HCT116 (cell line): ENCODE measurements at regions not wholly inside any gene's neighbourhood (a gene's known extent, or its start where the extent isn't known, plus 50 kb on each side); places are given as distances from the start of the nearest gene placed in this dataset.

Experiments
- ATAC-seq: fragments of 200-7000 bp; cut with Tn5 transposase; 2 replicates; pipeline ENCODE4 v1.9.1; 2020; ENCODE audit warnings: mild to moderate bottlenecking, moderate library complexity
- BruUV-seq: library from RNA; stranded (reverse); fragments of 400-500 nt; replicated peaks from 2 replicates; lab custom pipeline; 2021; lab: Mats Ljungman, UMichigan
- CTCF ChIA-PET: fragments of 300-600 bp; sonication (Branson Sonifier 250); formaldehyde crosslinking; loops from one replicate; lab custom pipeline; 2021; ENCODE audit warnings: antibody characterized with exemption; lab: Charles Lee
- POLR2A ChIA-PET: fragments of 300-600, 350-600 bp; sonication (Branson Sonifier 250); formaldehyde crosslinking; loops from one replicate; lab custom pipeline; 2021; ENCODE audit warnings: antibody characterized with exemption; lab: Charles Lee
- RAD21 ChIA-PET, 2 experiments: fragments of 300-600 bp; sonication (Branson Sonifier 250); formaldehyde crosslinking; loops; one replicate each; lab custom pipeline; 2023; ENCODE audit warnings: low total read pairs in 2 of 2; ENCODE audit not compliant: uncharacterized antibody in 2 of 2, unreplicated experiment in 2 of 2, low non-redundant PET in 1 of 2; lab: Charles Lee
- DNase-seq: peaks from one replicate; pipeline ENCODE4 v3.0.0-alpha.2; 2010; ENCODE audit warnings: low read depth, low spot score
- H2AFZ ChIP-seq: fragments of 200-600 bp; shearing (Covaris generic), sonication (generic); 2 replicates; pipeline ENCODE4 v1.6.1; 2017; ENCODE audit warnings: low read depth, mixed run types, mixed read lengths, antibody characterized with exemption, low read length; ENCODE audit not compliant: poor library complexity, severe bottlenecking
- H3K27ac ChIP-seq: 2 replicates; pipeline ENCODE4 v1.5.1; 2012; ENCODE audit warnings: low read depth, low read length
- H3K27me3 ChIP-seq: fragments of 200-600 bp; sonication (generic); 2 replicates; pipeline ENCODE4 v1.6.1; 2016; ENCODE audit warnings: mixed run types, low read length, mixed read lengths; ENCODE audit not compliant: insufficient read depth
- H3K36me3 ChIP-seq, 2 experiments: fragments of 200-500 bp in 1 of 2; fragments of 200-600 bp in 1 of 2; sonication (Bioruptor generic) in 1 of 2; sonication (generic) in 1 of 2; 2 replicates each; pipeline versions ENCODE4 v1.5.1 to v1.6.1; 2014 to 2016; ENCODE audit warnings: low read length in 2 of 2, inconsistent platforms in 1 of 2, mixed read lengths in 1 of 2, mixed run types in 1 of 2; ENCODE audit not compliant: insufficient read depth in 2 of 2, control insufficient read depth in 1 of 2
- H3K4me1 ChIP-seq, 2 experiments: fragments of 200-600 bp in 1 of 2; sonication (generic) in 1 of 2; 2 replicates each; pipeline versions ENCODE4 v1.5.1 to v1.6.1; 2012 to 2017; ENCODE audit warnings: low read length in 2 of 2, inconsistent platforms in 1 of 2, mild to moderate bottlenecking in 1 of 2, mixed read lengths in 1 of 2, mixed run types in 1 of 2, moderate library complexity in 1 of 2; ENCODE audit not compliant: insufficient read depth in 2 of 2, control insufficient read depth in 1 of 2
- H3K4me2 ChIP-seq: fragments of 200-600 bp; sonication (generic); 2 replicates; pipeline ENCODE4 v1.6.1; 2017; ENCODE audit warnings: mixed run types, low read length, mixed read lengths
- H3K4me3 ChIP-seq, 2 experiments: fragments of 200-600 bp in 1 of 2; sonication (generic) in 1 of 2; replicated peaks in 1 of 2; 2 replicates each; pipeline ENCODE4 v1.5.1; 2011 to 2016; ENCODE audit warnings: low read length in 2 of 2, control low read depth in 1 of 2, low read depth in 1 of 2, mild to moderate bottlenecking in 1 of 2, mixed read lengths in 1 of 2, mixed run types in 1 of 2
- H3K79me2 ChIP-seq: fragments of 200-600 bp; sonication (generic); 2 replicates; pipeline ENCODE4 v1.6.1; 2017; ENCODE audit warnings: mild to moderate bottlenecking, mixed run types, low read length, moderate library complexity, mixed read lengths; ENCODE audit not compliant: insufficient read depth
- H3K9ac ChIP-seq: fragments of 200-600 bp; sonication (generic); 2 replicates; pipeline ENCODE4 v1.6.1; 2016; ENCODE audit warnings: low read length, mixed read lengths
- H3K9me2 ChIP-seq: fragments of 200-600 bp; sonication (generic), shearing (Covaris generic); 2 replicates; pipeline ENCODE4 v1.6.1; 2017; ENCODE audit warnings: mixed run types, mild to moderate bottlenecking, moderate library complexity; ENCODE audit not compliant: insufficient read depth
- H3K9me3 ChIP-seq, 2 experiments: fragments of 200-500 bp in 1 of 2; fragments of 200-600 bp in 1 of 2; sonication (Bioruptor generic) in 1 of 2; sonication (generic) in 1 of 2; 2 replicates each; pipeline ENCODE4 v1.6.1; 2014 to 2017; ENCODE audit warnings: low read length in 2 of 2, mixed read lengths in 2 of 2, inconsistent platforms in 1 of 2, low read depth in 1 of 2, mild to moderate bottlenecking in 1 of 2, mixed run types in 1 of 2, moderate library complexity in 1 of 2; ENCODE audit not compliant: control insufficient read depth in 1 of 2, insufficient read depth in 1 of 2
- H4K20me1 ChIP-seq: fragments of 200-600 bp; sonication (generic), shearing (Covaris generic); 2 replicates; pipeline ENCODE4 v1.6.1; 2017; ENCODE audit warnings: mixed run types, mild to moderate bottlenecking, moderate library complexity; ENCODE audit not compliant: insufficient read depth
- CBX3 ChIP-seq: IDR thresholded peaks from 2 replicates; pipeline ENCODE4 v1.6.1; 2012; ENCODE audit warnings: low read depth
- CTCF ChIP-seq, 3 experiments: fragments of 200-600 bp in 1 of 3; sonication (generic) in 1 of 3; IDR thresholded peaks in 2 of 3; conservative IDR thresholded peaks in 1 of 3; 2 replicates each; pipeline ENCODE4 v1.5.1; 2012 to 2017; ENCODE audit warnings: low read depth in 2 of 3, low read length in 2 of 3, antibody characterized with exemption in 1 of 3, borderline replicate concordance in 1 of 3, control low read depth in 1 of 3, mild to moderate bottlenecking in 1 of 3, mixed read lengths in 1 of 3, mixed run types in 1 of 3, moderate library complexity in 1 of 3; ENCODE audit not compliant: insufficient read depth in 1 of 3
- ELF1 ChIP-seq: IDR thresholded peaks from 2 replicates; pipeline ENCODE4 v1.6.1; 2012; ENCODE audit warnings: low read depth, borderline replicate concordance
- FOSL1 ChIP-seq: IDR thresholded peaks from 2 replicates; pipeline ENCODE4 v1.6.1; 2012; ENCODE audit warnings: low read depth
- JUND ChIP-seq: IDR thresholded peaks from 2 replicates; pipeline ENCODE4 v1.6.1; 2012
- MAX ChIP-seq: IDR thresholded peaks from 2 replicates; pipeline ENCODE4 v1.6.1; 2012
- POLR2AphosphoS5 ChIP-seq: IDR thresholded peaks from 2 replicates; pipeline ENCODE4 v1.6.1; 2011; ENCODE audit warnings: mild to moderate bottlenecking, low read depth, low read length, moderate library complexity
- REST ChIP-seq: IDR thresholded peaks from 2 replicates; pipeline ENCODE4 v1.6.1; 2012; ENCODE audit warnings: low read depth
- SRF ChIP-seq: IDR thresholded peaks from 2 replicates; pipeline ENCODE4 v1.6.1; 2012; ENCODE audit warnings: low read depth
- TCF7L2 ChIP-seq: IDR thresholded peaks from 2 replicates; pipeline ENCODE4 v1.7.0; 2011; ENCODE audit warnings: borderline replicate concordance, inconsistent platforms; ENCODE audit not compliant: insufficient read depth, insufficient read length; ENCODE audit errors: extremely low read depth
- ZBTB33 ChIP-seq: IDR thresholded peaks from 2 replicates; pipeline ENCODE4 v1.6.1; 2011; ENCODE audit warnings: mild to moderate bottlenecking, low read length, moderate library complexity; ENCODE audit not compliant: insufficient replicate concordance; ENCODE audit errors: extremely low read depth
- ZFX ChIP-seq: fragments of 450-650 bp; IDR thresholded peaks from 2 replicates; pipeline ENCODE4 v1.6.1; 2017
- ZNF274 ChIP-seq: fragments of 200-500 bp; sonication (Bioruptor generic); IDR thresholded peaks from 2 replicates; pipeline ENCODE4 v1.6.1; 2014; ENCODE audit warnings: mild to moderate bottlenecking, low read depth, low read length, inconsistent platforms
- intact Hi-C: fragments of 100-400 bp; cut with micrococcal nuclease; formaldehyde crosslinking; loops from 2 replicates; pipeline ENCODE4 v1.10.0; 2022

GRCh38 chr5:31049936-31050704 lies 143.4 kb upstream of the CDH6 start (continued):
- TF ChIP-seq ZBTB33 (no peak), JUND (no peak), ELF1 (no peak), CBX3 (no peak), FOSL1 (no peak), CTCF (IDR thresholded peaks at IDR 0.05 in 2 of 3, conservative IDR thresholded peaks at IDR 0.05 in 1 of 3; ENCODE audit: borderline replicate concordance in 1 of 3, insufficient read depth in 1 of 3, low read depth in 2 of 3, low read length in 2 of 3) (no peak)

GRCh38 chr5:31049461-31049860 lies 144.0 kb upstream of the CDH6 start:
- BruUV-seq: no TSS peak
- no peak for DNase-seq
- H3K27ac ChIP-seq: no peak overlapping the region

More at GRCh38 chr5:31049461-31049860, 144.0 kb upstream of the CDH6 start:
- TF ChIP-seq POLR2AphosphoS5: no peak
- TF ChIP-seq MAX: no peak
- no peak for TF ChIP-seq ZFX
- no peak for TF ChIP-seq CTCF (IDR thresholded peaks at IDR 0.05 in 2 of 3, conservative IDR thresholded peaks at IDR 0.05 in 1 of 3; ENCODE audit: borderline replicate concordance in 1 of 3, insufficient read depth in 1 of 3, low read depth in 2 of 3, low read length in 2 of 3)
- TF ChIP-seq ZNF274: no peak
- no peak for TF ChIP-seq JUND
- no peak for TF ChIP-seq SRF
- no peak for TF ChIP-seq REST
- no peak for TF ChIP-seq TCF7L2
- Histone ChIP-seq H4K20me1 (no peaks in the 10 kb centered on the region), H3K36me3 (no peaks in the 10 kb centered on the region), H3K9ac (no peak overlapping the region), H3K79me2 (no peaks in the 10 kb centered on the region), H3K4me2 (no peak overlapping the region), H3K27me3 (no peaks in the 10 kb centered on the region), H3K9me3 (peaks cover 9 to 39% of the 10 kb centered on the region in 2 experiments; a peak in 2 of 4 replicates), H3K4me1 (no peaks in the 10 kb centered on the region), H3K9me2 (no peaks in the 10 kb centered on the region), H2AFZ (no peak overlapping the region), H3K4me3 (no peak overlapping the region)
- RAD21 ChIA-PET: no interaction called here
- CTCF ChIA-PET: no interaction called here
- POLR2A ChIA-PET: no interaction called here
- ATAC-seq: no peak
- intact Hi-C loops: no loop called here
